ENCODE measurements at regions not wholly inside any gene's neighbourhood (a gene's known extent, or its start where the extent isn't known, plus 50 kb on each side); places are given as distances from the start of the nearest gene placed in this dataset.

- DNase-seq: no peak
- no peak overlapping the region for H3K4me3 Mint-ChIP-seq
- 60 to 91% methylated on average over 1 to 3 of the region's 3 CpGs for WGBS, 2 experiments (ENCODE audit: insufficient coverage in 1 of 2, insufficient read length in 1 of 2)
Measured at GRCh38 chr11:79860336-79860735, 419.5 kb upstream of the TENM4 start.

GRCh38 chr11:79857377-79858214 lies 416.8 kb upstream of the TENM4 start:
- H3K27me3 ChIP-seq (ENCODE audit: control insufficient read depth, insufficient read depth, low read length, poor library complexity, severe bottlenecking): no peaks in the 10 kb centered on the region
- Mint-ChIP-seq H3K27me3 (ENCODE audit: insufficient read depth) (peaks cover 35% of the 10 kb centered on the region), H3K4me3 (no peak overlapping the region), H3K27ac (no peak overlapping the region), H3K36me3 (ENCODE audit: low read depth) (no peaks in the 10 kb centered on the region), H3K9me3 (no peaks in the 10 kb centered on the region), H3K4me1 (peaks cover 19% of the 10 kb centered on the region)
- no peak for DNase-seq
- no peak for TF ChIP-seq CTCF (conservative IDR thresholded peaks at IDR 0.05)
- no peak overlapping the region for H3K4me3 ChIP-seq (ENCODE audit: low read length)
- no peak overlapping the region for H3K27ac ChIP-seq (ENCODE audit: low read depth, low read length)
- no peak overlapping the region for H3K9ac ChIP-seq (ENCODE audit: extremely low read depth, low read length, poor library complexity, severe bottlenecking)
- H3K9me3 ChIP-seq (ENCODE audit: control insufficient read depth, low read length): no peaks in the 10 kb centered on the region
- WGBS, 2 experiments (ENCODE audit: insufficient coverage in 1 of 2, insufficient read length in 1 of 2): 90 to 94% methylated on average over 5 to 10 of the region's 10 CpGs
- H3K4me1 ChIP-seq (ENCODE audit: control insufficient read depth, insufficient read depth, low read length): peaks cover 13% of the 10 kb centered on the region
- no peaks in the 10 kb centered on the region for H3K36me3 ChIP-seq (ENCODE audit: control insufficient read depth, insufficient read depth, low read length)

More at GRCh38 chr11:79860336-79860735, 419.5 kb upstream of the TENM4 start:
- Histone ChIP-seq H3K27me3 (ENCODE audit: control insufficient read depth, insufficient read depth, low read length, poor library complexity, severe bottlenecking) (no peaks in the 10 kb centered on the region), H3K4me1 (ENCODE audit: control insufficient read depth, insufficient read depth, low read length) (peaks cover 7% of the 10 kb centered on the region), H3K9me3 (ENCODE audit: control insufficient read depth, low read length) (no peaks in the 10 kb centered on the region), H3K36me3 (ENCODE audit: control insufficient read depth, insufficient read depth, low read length) (no peaks in the 10 kb centered on the region), H3K27ac (ENCODE audit: low read depth, low read length) (no peak overlapping the region), H3K9ac (ENCODE audit: extremely low read depth, low read length, poor library complexity, severe bottlenecking) (no peak overlapping the region), H3K4me3 (ENCODE audit: low read length) (no peak overlapping the region)
- Mint-ChIP-seq H3K27me3 (ENCODE audit: insufficient read depth) (peaks cover 53% of the 10 kb centered on the region), H3K9me3 (peaks cover 1% of the 10 kb centered on the region), H3K27ac (no peak overlapping the region), H3K4me1 (peaks cover 21% of the 10 kb centered on the region), H3K36me3 (ENCODE audit: low read depth) (no peaks in the 10 kb centered on the region)
- no peak for TF ChIP-seq CTCF (conservative IDR thresholded peaks at IDR 0.05)

GRCh38 chr11:79852176-79852575 lies 411.3 kb upstream of the TENM4 start:
- no peak overlapping the region for H3K4me3 ChIP-seq (ENCODE audit: low read length)
- H3K27me3 ChIP-seq (ENCODE audit: control insufficient read depth, insufficient read depth, low read length, poor library complexity, severe bottlenecking): no peaks in the 10 kb centered on the region
- peaks cover 6% of the 10 kb centered on the region for H3K4me1 ChIP-seq (ENCODE audit: control insufficient read depth, insufficient read depth, low read length)
- Mint-ChIP-seq H3K27me3 (ENCODE audit: insufficient read depth) (peaks cover 22% of the 10 kb centered on the region), H3K9me3 (no peaks in the 10 kb centered on the region), H3K36me3 (ENCODE audit: low read depth) (no peaks in the 10 kb centered on the region), H3K27ac (no peak overlapping the region), H3K4me3 (no peak overlapping the region), H3K4me1 (peaks cover 4% of the 10 kb centered on the region)
- no peak for DNase-seq
- H3K9me3 ChIP-seq (ENCODE audit: control insufficient read depth, low read length): no peaks in the 10 kb centered on the region
- no peak overlapping the region for H3K9ac ChIP-seq (ENCODE audit: extremely low read depth, low read length, poor library complexity, severe bottlenecking)
- H3K36me3 ChIP-seq (ENCODE audit: control insufficient read depth, insufficient read depth, low read length): no peaks in the 10 kb centered on the region
- no peak for TF ChIP-seq CTCF (conservative IDR thresholded peaks at IDR 0.05)
- no peak overlapping the region for H3K27ac ChIP-seq (ENCODE audit: low read depth, low read length)

Measured in endodermal cell (in vitro differentiated cells).